GM23248 (cell line): ENCODE measurements at regions not wholly inside any gene's neighbourhood (a gene's known extent, or its start where the extent isn't known, plus 50 kb on each side); places are given as distances from the start of the nearest gene placed in this dataset.

ENCODE experiments used
- DNase-seq: peaks from one replicate; pipeline ENCODE4 v3.0.0-alpha.2; 2015
- H2AFZ ChIP-seq: fragments of 200-600 bp; sonication (generic); 2 replicates; pipeline ENCODE4 v1.6.1; 2016; ENCODE audit warnings: antibody characterized with exemption
- H3F3A ChIP-seq: fragments of 200-600 bp; sonication (generic); 2 replicates; pipeline ENCODE4 v1.6.1; 2016; ENCODE audit warnings: mild to moderate bottlenecking, antibody characterized with exemption, mixed run types; ENCODE audit not compliant: insufficient read depth
- H3K27ac ChIP-seq: fragments of 200-600 bp; sonication (generic); 2 replicates; pipeline ENCODE4 v1.5.1; 2016; ENCODE audit warnings: mild to moderate bottlenecking
- H3K27me3 ChIP-seq: fragments of 200-600 bp; sonication (generic); replicated peaks from 2 replicates; pipeline ENCODE4 v1.6.1; 2016; ENCODE audit warnings: mild to moderate bottlenecking; ENCODE audit not compliant: insufficient read depth
- H3K36me3 ChIP-seq: fragments of 200-600 bp; sonication (generic); 2 replicates; pipeline ENCODE4 v1.6.1; 2016; ENCODE audit warnings: low read depth, mild to moderate bottlenecking
- H3K4me1 ChIP-seq: fragments of 200-600 bp; sonication (generic); 2 replicates; pipeline ENCODE4 v1.6.1; 2016; ENCODE audit warnings: mild to moderate bottlenecking; ENCODE audit not compliant: insufficient read depth
- H3K4me2 ChIP-seq: fragments of 200-600 bp; sonication (generic); one replicate; pipeline ENCODE4 v1.6.1; 2016; ENCODE audit warnings: mild to moderate bottlenecking; ENCODE audit not compliant: unreplicated experiment
- H3K4me3 ChIP-seq: fragments of 200-600 bp; sonication (generic); 2 replicates; pipeline ENCODE4 v1.5.1; 2016; ENCODE audit warnings: mild to moderate bottlenecking
- H3K79me2 ChIP-seq: fragments of 200-600 bp; sonication (generic); 2 replicates; pipeline ENCODE4 v1.6.1; 2016; ENCODE audit warnings: mild to moderate bottlenecking; ENCODE audit not compliant: insufficient read depth
- H3K9ac ChIP-seq: fragments of 200-600 bp; sonication (generic); 2 replicates; pipeline ENCODE4 v1.6.1; 2016; ENCODE audit warnings: mild to moderate bottlenecking
- H3K9me2 ChIP-seq: fragments of 200-600 bp; sonication (generic); 2 replicates; pipeline ENCODE4 v1.6.1; 2016; ENCODE audit warnings: mixed run types, mild to moderate bottlenecking, moderate library complexity; ENCODE audit not compliant: insufficient read depth
- H3K9me3 ChIP-seq: fragments of 200-600 bp; sonication (generic); one replicate; pipeline ENCODE4 v1.6.1; 2017; ENCODE audit warnings: low read depth
- H4K20me1 ChIP-seq: fragments of 200-600 bp; sonication (generic); 2 replicates; pipeline ENCODE4 v1.6.0; 2016; ENCODE audit not compliant: insufficient read depth
- EZH2 ChIP-seq: fragments of 200-600 bp; sonication (generic); IDR thresholded peaks from 2 replicates; pipeline ENCODE4 v1.6.1; 2018; ENCODE audit warnings: antibody characterized with exemption, mild to moderate bottlenecking; ENCODE audit not compliant: insufficient read depth, poor library complexity, severe bottlenecking
- EZH2phosphoT487 ChIP-seq: fragments of 200-600 bp; sonication (generic); IDR thresholded peaks from 2 replicates; pipeline ENCODE4 v1.6.1; 2018; ENCODE audit warnings: antibody characterized with exemption, moderate library complexity, mild to moderate bottlenecking, low read depth; ENCODE audit not compliant: insufficient read depth
- WGBS, 2 experiments: methylation state at CpG; one replicate each; pipeline ENCODE4 v1.1.6; 2015 to 2017; ENCODE audit warnings: low lambda C conversion rate in 2 of 2, low coverage in 1 of 2; ENCODE audit errors: missing lambda C conversion rate in 2 of 2; 5-methylcytosine and 5-hydroxymethylcytosine counted together
- in situ Hi-C: fragments of 300-500 bp; cut with MboI; formaldehyde crosslinking; loops from 2 replicates; pipeline ENCODE4 v1.15.0; 2020

DNA sequence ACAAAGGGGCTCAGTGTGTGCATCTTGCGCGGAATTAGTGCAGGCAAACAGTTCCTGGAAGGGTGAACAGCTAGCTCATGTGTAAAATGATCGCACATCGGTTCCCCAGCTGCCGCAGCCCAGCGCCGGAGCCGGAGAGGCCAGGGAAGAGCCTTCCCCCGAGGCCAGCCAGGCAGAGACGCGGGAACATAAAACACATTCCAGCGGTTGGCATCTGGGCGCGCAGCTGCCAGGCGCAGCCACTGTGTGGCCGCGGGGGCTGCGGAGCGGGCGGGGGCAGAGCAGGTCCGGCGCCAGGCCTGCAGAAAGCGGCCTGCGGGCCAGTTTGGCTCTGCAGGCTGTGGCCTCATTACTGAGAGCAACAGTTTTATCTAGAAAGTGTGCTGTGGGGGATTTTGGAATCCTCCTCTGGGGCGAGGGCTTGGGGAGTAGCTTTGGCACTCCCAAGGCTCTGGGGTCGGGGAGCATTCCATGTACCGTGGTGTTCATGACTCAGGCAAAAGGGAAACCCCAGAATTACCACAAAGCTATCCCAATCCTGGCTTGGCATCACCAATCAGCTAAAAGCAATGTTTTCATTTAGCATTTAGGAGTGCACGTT is 74.3 kb downstream of the SAMD9 start:
- Histone ChIP-seq H4K20me1 (no peaks in the 10 kb centered on the region), H3K9ac (peak overlapping the region; percentile 71), H3K4me3 (peak overlapping the region; percentile 62), H3K27ac (peak overlapping the region; percentile 86), H2AFZ (peak overlapping the region; percentile 73), H3K9me3 (no peaks in the 10 kb centered on the region), H3K4me1 (peaks cover 36% of the 10 kb centered on the region), H3K27me3 (no peaks in the 10 kb centered on the region), H3K4me2 (peak overlapping the region; percentile 79), H3K36me3 (no peaks in the 10 kb centered on the region), H3K79me2 (no peaks in the 10 kb centered on the region), H3K9me2 (no peaks in the 10 kb centered on the region), H3F3A (peaks cover 20% of the 10 kb centered on the region; the same call in 1 of the 2 replicates)
- in situ Hi-C loops: no loop called here
- no peak for TF ChIP-seq EZH2phosphoT487
- no peak for TF ChIP-seq EZH2
- peak; percentile 95 for DNase-seq
- WGBS, 2 experiments: 0 to 2% methylated on average over 28 of the region's 28 CpGs

GRCh38 chr7:93040355-93040754 is 77.4 kb downstream of the SAMD9 start:
- Histone ChIP-seq H3K27ac (no peak overlapping the region), H3K9me2 (no peaks in the 10 kb centered on the region), H3K9me3 (no peaks in the 10 kb centered on the region), H3K4me3 (no peak overlapping the region), H3K79me2 (no peaks in the 10 kb centered on the region), H2AFZ (no peak overlapping the region), H3K27me3 (no peaks in the 10 kb centered on the region), H3K9ac (no peak overlapping the region), H3F3A (peaks cover 20% of the 10 kb centered on the region; the same call in 1 of the 2 replicates), H4K20me1 (no peaks in the 10 kb centered on the region), H3K36me3 (no peaks in the 10 kb centered on the region), H3K4me2 (no peak overlapping the region), H3K4me1 (peaks cover 35% of the 10 kb centered on the region)
- DNase-seq: no peak
- TF ChIP-seq EZH2 (no peak), EZH2phosphoT487 (no peak)
- WGBS, 2 experiments: 85 to 87% methylated on average over 10 of the region's 10 CpGs
- in situ Hi-C loops: no loop called here

DNA sequence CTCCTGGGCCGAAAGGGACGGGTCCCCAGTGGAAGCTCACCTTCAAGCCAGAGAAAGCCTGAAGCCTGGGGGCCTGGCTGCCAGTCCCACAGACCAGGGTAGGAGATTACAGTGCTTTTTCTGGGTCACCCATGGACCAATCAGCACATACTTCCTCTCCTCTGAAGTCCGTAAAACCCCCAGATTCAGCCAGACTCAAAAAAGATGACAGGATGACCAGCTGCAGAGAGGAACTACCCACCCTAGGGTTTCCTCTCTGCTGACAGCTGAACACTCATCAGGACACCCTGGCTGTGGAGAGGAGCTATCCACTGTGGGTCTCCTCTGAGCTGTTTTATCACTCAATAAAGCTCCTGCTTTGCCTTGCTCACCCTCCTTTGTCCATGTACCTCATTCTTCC is 78.0 kb downstream of the SAMD9 start:
- no peak overlapping the region for H3K9ac ChIP-seq
- in situ Hi-C loops: no loop called here
- no peaks in the 10 kb centered on the region for H3K27me3 ChIP-seq
- H3K9me3 ChIP-seq: no peaks in the 10 kb centered on the region
- H3K27ac ChIP-seq: no peak overlapping the region
- WGBS, 2 experiments: 92 to 100% methylated on average over 3 of the region's 3 CpGs
- no peaks in the 10 kb centered on the region for H3K79me2 ChIP-seq
- no peak for TF ChIP-seq EZH2
- TF ChIP-seq EZH2phosphoT487: no peak
- no peak overlapping the region for H3K4me2 ChIP-seq
- no peak overlapping the region for H3K4me3 ChIP-seq
- H3K9me2 ChIP-seq: no peaks in the 10 kb centered on the region
- peaks cover 30% of the 10 kb centered on the region for H3K4me1 ChIP-seq
- no peaks in the 10 kb centered on the region for H4K20me1 ChIP-seq
- H3F3A ChIP-seq: peaks cover 19% of the 10 kb centered on the region; the same call in 1 of the 2 replicates
- H3K36me3 ChIP-seq: no peaks in the 10 kb centered on the region
- no peak for DNase-seq
- no peak overlapping the region for H2AFZ ChIP-seq

- H3K4me2 ChIP-seq: no peak overlapping the region
- peaks cover 14% of the 10 kb centered on the region; the same call in 1 of the 2 replicates for H3F3A ChIP-seq
- no peaks in the 10 kb centered on the region for H3K9me3 ChIP-seq
- no peaks in the 10 kb centered on the region for H3K79me2 ChIP-seq
- H3K27me3 ChIP-seq: no peaks in the 10 kb centered on the region
- no peak for TF ChIP-seq EZH2
- TF ChIP-seq EZH2phosphoT487: no peak
- H3K27ac ChIP-seq: no peak overlapping the region
- WGBS, 2 experiments: 86 to 97% methylated on average over 3 of the region's 3 CpGs
- H2AFZ ChIP-seq: no peak overlapping the region
- in situ Hi-C loops: no loop called here
- H3K9me2 ChIP-seq: no peaks in the 10 kb centered on the region
- no peaks in the 10 kb centered on the region for H4K20me1 ChIP-seq
- H3K9ac ChIP-seq: no peak overlapping the region
- DNase-seq: no peak
- H3K36me3 ChIP-seq: no peaks in the 10 kb centered on the region
- H3K4me1 ChIP-seq: peaks cover 25% of the 10 kb centered on the region
- H3K4me3 ChIP-seq: no peak overlapping the region
Measured at GRCh38 chr7:93039282-93039681, 78.5 kb downstream of the SAMD9 start.

- no peak overlapping the region for H3K27ac ChIP-seq
- H4K20me1 ChIP-seq: no peaks in the 10 kb centered on the region
- no peak for DNase-seq
- H3K9me3 ChIP-seq: no peaks in the 10 kb centered on the region
- TF ChIP-seq EZH2phosphoT487 (no peak), EZH2 (no peak)
- no peaks in the 10 kb centered on the region for H3K27me3 ChIP-seq
- WGBS, 2 experiments: 14 to 26% methylated on average over 2 of the region's 2 CpGs
- no peaks in the 10 kb centered on the region for H3F3A ChIP-seq
- no peak overlapping the region for H3K9ac ChIP-seq
- H3K9me2 ChIP-seq: no peaks in the 10 kb centered on the region
- in situ Hi-C loops: no loop called here
- H3K79me2 ChIP-seq: no peaks in the 10 kb centered on the region
- H3K36me3 ChIP-seq: no peaks in the 10 kb centered on the region
- peak overlapping the region; percentile 32 for H2AFZ ChIP-seq
- H3K4me1 ChIP-seq: peaks cover 14% of the 10 kb centered on the region
- no peak overlapping the region for H3K4me3 ChIP-seq
- no peak overlapping the region for H3K4me2 ChIP-seq
Measured at GRCh38 chr7:93036807-93037206, 81.0 kb downstream of the SAMD9 start.
